ENCODE measurements at regions not wholly inside any gene's neighbourhood (a gene's known extent, or its start where the extent isn't known, plus 50 kb on each side); places are given as distances from the start of the nearest gene placed in this dataset.

DNA sequence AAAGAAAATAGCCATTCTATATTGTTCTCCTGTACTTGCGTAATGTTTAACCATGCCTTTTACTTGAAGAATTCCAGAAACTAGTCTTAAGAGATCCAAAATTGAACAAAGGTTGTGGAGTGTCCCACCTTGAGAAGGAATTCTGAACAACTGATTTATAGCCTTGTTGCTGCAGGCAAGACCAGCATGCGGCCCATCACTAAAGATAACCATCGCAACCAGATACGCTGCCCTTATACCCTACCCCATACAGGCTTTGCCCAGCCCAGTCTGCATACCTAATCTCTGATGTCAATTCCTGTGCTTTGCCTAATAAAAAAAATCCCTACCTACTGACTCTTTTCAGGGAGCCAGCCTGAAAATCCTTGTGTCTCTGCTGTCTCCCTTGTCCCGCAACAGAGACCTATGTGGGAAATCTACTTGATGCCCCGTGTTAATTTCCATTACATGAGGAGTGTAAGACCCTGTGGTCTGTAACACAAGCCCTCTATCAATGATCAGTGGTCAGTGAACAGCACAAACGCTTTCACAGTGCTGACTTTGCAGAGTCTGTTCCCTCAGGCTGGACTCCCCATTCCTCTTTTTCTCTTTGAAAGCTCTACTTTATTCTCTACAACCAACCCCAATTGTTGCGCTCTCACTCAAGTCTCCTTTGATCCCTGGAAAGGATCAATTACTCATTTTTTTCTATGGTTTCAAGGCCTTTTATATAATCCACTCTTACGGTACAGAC is 125.7 kb upstream of the BTBD3 start:
- TF ChIP-seq, protein P1, sequence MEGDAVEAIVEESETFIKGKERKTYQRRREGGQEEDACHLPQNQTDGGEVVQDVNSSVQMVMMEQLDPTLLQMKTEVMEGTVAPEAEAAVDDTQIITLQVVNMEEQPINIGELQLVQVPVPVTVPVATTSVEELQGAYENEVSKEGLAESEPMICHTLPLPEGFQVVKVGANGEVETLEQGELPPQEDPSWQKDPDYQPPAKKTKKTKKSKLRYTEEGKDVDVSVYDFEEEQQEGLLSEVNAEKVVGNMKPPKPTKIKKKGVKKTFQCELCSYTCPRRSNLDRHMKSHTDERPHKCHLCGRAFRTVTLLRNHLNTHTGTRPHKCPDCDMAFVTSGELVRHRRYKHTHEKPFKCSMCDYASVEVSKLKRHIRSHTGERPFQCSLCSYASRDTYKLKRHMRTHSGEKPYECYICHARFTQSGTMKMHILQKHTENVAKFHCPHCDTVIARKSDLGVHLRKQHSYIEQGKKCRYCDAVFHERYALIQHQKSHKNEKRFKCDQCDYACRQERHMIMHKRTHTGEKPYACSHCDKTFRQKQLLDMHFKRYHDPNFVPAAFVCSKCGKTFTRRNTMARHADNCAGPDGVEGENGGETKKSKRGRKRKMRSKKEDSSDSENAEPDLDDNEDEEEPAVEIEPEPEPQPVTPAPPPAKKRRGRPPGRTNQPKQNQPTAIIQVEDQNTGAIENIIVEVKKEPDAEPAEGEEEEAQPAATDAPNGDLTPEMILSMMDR (IDR thresholded peaks at IDR 0.05): no peak
- TF ChIP-seq POLR2A (IDR thresholded peaks at IDR 0.05): no peak

Measured in lower leg skin (tissue), 3 donors.